Ascending aorta (tissue), 2 donors: ENCODE measurements at regions not wholly inside any gene's neighbourhood (a gene's known extent, or its start where the extent isn't known, plus 50 kb on each side); places are given as distances from the start of the nearest gene placed in this dataset.

Experiments
- DNase-seq, 2 donors: peaks; one replicate each; pipeline ENCODE4 v3.0.0-alpha.2; 2019; ENCODE audit warnings: low spot score in 2 of 2
- H3K27ac ChIP-seq, 2 donors: fragments of 200-600 bp; sonication (generic); one replicate each; pipeline ENCODE4 v1.5.1; 2016 to 2017; ENCODE audit warnings: mild to moderate bottlenecking in 1 of 2
- H3K27me3 ChIP-seq: fragments of 200-600 bp; sonication (generic); one replicate; pipeline ENCODE4 v1.5.1; 2017
- H3K36me3 ChIP-seq, 2 donors: fragments of 200-600 bp; sonication (generic); one replicate each; pipeline ENCODE4 v1.5.1; 2016
- H3K4me1 ChIP-seq, 2 donors: fragments of 200-600 bp; sonication (generic); one replicate each; pipeline ENCODE4 v1.5.1; 2016 to 2017; ENCODE audit warnings: mild to moderate bottlenecking in 1 of 2
- H3K4me3 ChIP-seq, 2 donors: fragments of 200-600 bp; sonication (generic); one replicate each; pipeline ENCODE4 v1.5.1; 2016 to 2017; ENCODE audit warnings: mild to moderate bottlenecking in 1 of 2
- H3K9me3 ChIP-seq, 2 donors: fragments of 200-600 bp; sonication (generic); one replicate each; pipeline ENCODE4 v1.5.1; 2016
- CTCF ChIP-seq, 3 experiments: fragments of 200-600 bp in 2 of 3; fragments of 450-650 bp in 1 of 3; sonication (generic) in 2 of 3; IDR thresholded peaks; one replicate each; pipeline ENCODE4 v1.5.1; 2016 to 2019; ENCODE audit warnings: antibody characterized with exemption in 3 of 3, mild to moderate bottlenecking in 1 of 3, moderate library complexity in 1 of 3
- intact Hi-C: fragments of 100-400 bp; cut with DNase I; formaldehyde crosslinking; loops from one replicate; pipeline ENCODE4 v1.15.1; 2023

DNA sequence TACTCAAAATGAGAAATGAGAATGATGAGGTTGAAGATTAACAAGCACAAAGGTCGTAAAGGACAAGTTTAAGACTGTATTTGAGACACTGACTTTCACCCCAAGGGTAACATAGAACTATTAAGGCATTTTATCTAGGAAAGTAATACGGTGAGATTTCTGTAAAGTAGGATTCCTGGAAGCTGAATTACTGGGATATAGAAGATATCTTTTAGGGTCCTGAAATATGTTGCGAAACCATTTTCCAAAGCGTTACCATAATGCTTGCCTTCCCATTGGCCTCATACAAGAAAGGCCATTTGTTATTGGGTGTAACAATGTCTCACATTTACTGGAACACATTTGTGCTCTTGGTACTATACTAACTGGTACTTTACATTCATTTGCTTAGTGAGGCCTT lies 1185.9 kb upstream of the TENM4 start:
- no peaks in the 10 kb centered on the region for H3K36me3 ChIP-seq
- H3K27ac ChIP-seq: no peak overlapping the region
- DNase-seq: no peak
- intact Hi-C loops: no loop called here
- H3K9me3 ChIP-seq: no peaks in the 10 kb centered on the region
- H3K4me1 ChIP-seq: no peaks in the 10 kb centered on the region
- no peak for TF ChIP-seq CTCF (IDR thresholded peaks at IDR 0.05)
- H3K4me3 ChIP-seq: no peak overlapping the region
- H3K27me3 ChIP-seq: no peaks in the 10 kb centered on the region

DNA sequence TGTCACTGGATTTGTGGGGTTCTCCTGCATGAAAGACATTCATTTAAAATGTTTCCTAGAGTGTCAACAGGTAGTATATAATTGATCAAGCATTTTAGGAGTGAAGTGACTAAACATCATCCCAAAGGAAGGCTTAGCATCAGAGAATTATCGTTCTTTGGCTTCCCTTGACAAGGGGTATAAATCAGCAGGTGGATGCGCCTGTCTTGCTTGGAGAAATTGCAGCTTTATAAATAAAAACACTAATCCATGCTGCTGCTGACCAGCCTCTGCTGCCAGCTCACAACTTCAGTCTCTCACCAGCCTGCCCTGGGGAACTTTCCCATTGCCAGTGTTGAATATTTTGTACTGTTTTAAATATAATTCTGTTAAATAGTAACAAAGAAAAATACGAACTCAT lies 1184.7 kb upstream of the TENM4 start:
- H3K36me3 ChIP-seq: no peaks in the 10 kb centered on the region

DNA sequence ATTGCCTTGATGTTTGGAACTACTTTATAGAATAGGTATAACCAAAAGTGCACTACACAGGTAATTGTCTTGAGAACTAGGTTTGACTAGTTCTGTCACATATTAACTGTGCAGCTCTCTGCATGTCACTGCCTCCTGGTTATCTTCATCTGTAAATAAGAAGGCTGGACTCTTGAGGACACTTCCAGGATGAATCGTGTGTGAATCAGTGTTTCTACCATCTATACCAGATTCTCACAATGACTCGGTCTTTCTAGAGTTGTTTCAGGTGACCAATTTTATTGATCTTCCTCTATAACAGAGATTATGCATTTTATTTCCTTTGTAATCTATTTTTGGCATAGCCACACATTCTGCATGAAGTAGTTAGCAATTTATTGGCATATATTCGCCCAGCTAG lies 1181.0 kb upstream of the TENM4 start:
- Histone ChIP-seq H3K4me1 (no peaks in the 10 kb centered on the region), H3K27ac (no peak overlapping the region), H3K27me3 (no peaks in the 10 kb centered on the region), H3K36me3 (no peaks in the 10 kb centered on the region), H3K4me3 (no peak overlapping the region), H3K9me3 (no peaks in the 10 kb centered on the region)
- no peak for DNase-seq
- no peak for TF ChIP-seq CTCF (IDR thresholded peaks at IDR 0.05)
- intact Hi-C loops: no loop called here

More for the DNA sequence above, 1184.7 kb upstream of the TENM4 start:
- no peaks in the 10 kb centered on the region for H3K27me3 ChIP-seq
- intact Hi-C loops: no loop called here
- H3K9me3 ChIP-seq: no peaks in the 10 kb centered on the region
- TF ChIP-seq CTCF (IDR thresholded peaks at IDR 0.05): no peak
- no peak overlapping the region for H3K4me3 ChIP-seq
- DNase-seq: no peak
- no peak overlapping the region for H3K27ac ChIP-seq
- no peaks in the 10 kb centered on the region for H3K4me1 ChIP-seq

DNA sequence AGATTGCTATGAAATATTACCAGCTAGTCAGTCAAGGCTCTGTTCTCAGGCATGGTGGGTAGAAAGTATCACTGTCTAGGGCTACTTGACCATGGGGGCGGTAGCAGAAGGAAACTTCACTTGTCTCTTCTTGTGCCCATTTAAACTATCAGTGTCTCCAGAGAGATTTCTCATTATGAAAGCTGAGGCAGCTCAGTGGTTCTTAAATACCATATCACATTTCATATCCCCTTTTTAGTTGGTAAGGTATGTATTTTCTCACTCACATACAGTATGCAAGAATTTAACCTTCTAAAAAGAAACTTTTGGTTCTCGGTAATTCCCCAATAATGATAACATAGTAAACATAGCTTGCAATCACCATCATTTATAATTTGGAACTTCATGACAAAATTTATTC lies 1180.0 kb upstream of the TENM4 start:
- intact Hi-C loops: no loop called here

GRCh38 chr11:80617156-80617555 lies 1176.3 kb upstream of the TENM4 start:
- intact Hi-C loops: no loop called here
- no peak for DNase-seq
- Histone ChIP-seq H3K27me3 (no peaks in the 10 kb centered on the region), H3K27ac (no peak overlapping the region), H3K4me1 (no peaks in the 10 kb centered on the region), H3K4me3 (no peak overlapping the region), H3K36me3 (no peaks in the 10 kb centered on the region), H3K9me3 (no peaks in the 10 kb centered on the region)
- no peak for TF ChIP-seq CTCF (IDR thresholded peaks at IDR 0.05)

More for the DNA sequence above, 1180.0 kb upstream of the TENM4 start:
- Histone ChIP-seq H3K27me3 (no peaks in the 10 kb centered on the region), H3K4me1 (no peaks in the 10 kb centered on the region), H3K36me3 (no peaks in the 10 kb centered on the region), H3K4me3 (no peak overlapping the region), H3K27ac (no peak overlapping the region), H3K9me3 (no peaks in the 10 kb centered on the region)
- no peak for DNase-seq
- no peak for TF ChIP-seq CTCF (IDR thresholded peaks at IDR 0.05)

DNA sequence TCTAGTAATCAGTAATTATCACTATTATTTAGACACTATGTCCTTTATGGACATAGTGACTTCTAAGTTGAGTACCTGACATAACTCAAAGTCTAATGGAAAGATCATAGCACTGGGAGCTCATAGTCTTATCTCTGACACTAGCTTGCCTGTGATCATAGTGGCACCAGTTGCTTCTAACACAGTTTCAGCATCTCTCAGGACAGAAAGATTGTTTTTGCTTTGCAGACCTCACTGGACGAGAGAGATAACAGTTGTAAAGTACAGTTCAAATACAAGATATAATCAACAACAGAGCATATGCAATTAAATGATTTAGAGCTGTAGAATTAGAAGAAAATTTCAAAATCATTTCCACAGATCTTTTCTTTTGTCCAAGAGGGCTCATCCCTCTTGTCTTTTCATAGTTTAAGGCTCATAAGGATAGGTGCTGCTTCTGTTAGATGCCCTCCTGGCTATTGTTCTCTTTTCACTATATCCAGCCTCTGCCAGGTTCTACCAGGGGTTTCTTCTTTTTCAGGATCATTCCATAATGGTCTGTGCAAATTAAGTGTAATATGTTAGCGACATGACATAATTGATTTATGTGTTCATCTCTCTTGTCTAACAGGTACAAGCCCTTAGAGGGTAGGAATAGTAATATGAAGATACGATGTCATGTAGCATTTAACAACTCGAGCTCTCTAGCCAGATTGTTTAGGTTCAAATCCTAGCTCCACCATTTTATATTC lies 1175.4 kb upstream of the TENM4 start:
- Histone ChIP-seq H3K9me3 (no peaks in the 10 kb centered on the region), H3K27me3 (no peaks in the 10 kb centered on the region), H3K4me1 (no peaks in the 10 kb centered on the region), H3K27ac (no peak overlapping the region), H3K4me3 (no peak overlapping the region), H3K36me3 (no peaks in the 10 kb centered on the region)
- no peak for TF ChIP-seq CTCF (IDR thresholded peaks at IDR 0.05)
- intact Hi-C loops: no loop called here
- DNase-seq: no peak
